GM21423 (cell line): ENCODE measurements at regions not wholly inside any gene's neighbourhood (a gene's known extent, or its start where the extent isn't known, plus 50 kb on each side); places are given as distances from the start of the nearest gene placed in this dataset.
A peak's percentile ranks its signal among the peaks of the same experiment; 100 is the strongest.
"Not testable (repeated sequence)": the region's sequence is repeated elsewhere in the genome, so short reads cannot be mapped to it uniquely, and the experiment has no call there.

ENCODE experiments used
- ATAC-seq: cut with Tn5 transposase; IDR thresholded peaks from one replicate; pipeline ENCODE4 v1.9.1; 2021; ENCODE audit warnings: mild to moderate bottlenecking, moderate library complexity; ENCODE audit not compliant: unreplicated experiment

- ATAC-seq: no peak
These were observed 315.7 kb downstream of the REEP3 start for GRCh38 chr10:63836666-63837442.

DNA sequence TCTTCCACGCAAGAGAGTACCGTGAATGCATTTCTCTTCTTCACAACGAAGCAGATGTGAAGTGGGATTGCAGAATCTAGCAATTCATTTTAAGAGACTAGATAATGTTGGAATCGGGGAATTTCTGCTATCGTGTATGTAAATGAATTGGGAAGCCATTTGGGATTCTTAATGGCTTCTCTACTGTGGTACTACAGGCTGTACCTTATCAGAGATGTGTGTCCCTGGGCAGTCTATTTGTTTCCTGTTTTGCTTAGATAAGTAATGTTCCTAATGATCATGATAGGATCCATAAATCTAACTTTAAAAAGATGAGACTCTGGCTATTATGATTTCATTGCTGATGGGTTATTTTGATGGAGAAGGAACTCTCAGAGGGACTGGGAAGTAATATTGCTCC is 320.6 kb downstream of the REEP3 start:
- no peak for ATAC-seq

DNA sequence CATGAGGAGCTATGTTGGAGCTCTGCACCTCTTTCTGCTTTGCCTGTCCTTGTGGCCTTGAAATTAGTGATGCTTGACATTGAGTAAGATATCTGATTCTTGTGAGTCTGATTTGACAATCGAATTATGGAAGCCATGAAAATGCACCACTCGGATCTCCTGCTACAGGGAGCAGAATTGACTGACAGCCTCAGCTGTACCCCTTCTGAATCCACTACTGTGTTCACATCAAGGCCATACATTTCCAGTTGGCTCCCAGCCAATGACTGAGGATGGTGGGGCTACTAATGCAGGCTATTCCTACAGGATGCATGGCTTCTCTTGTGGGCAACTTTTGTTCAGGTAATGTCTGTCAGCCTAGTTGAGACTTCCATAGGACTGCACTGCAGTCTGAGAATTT is 321.9 kb downstream of the REEP3 start:
- ATAC-seq: no peak

GRCh38 chr10:63848871-63849270 is 327.7 kb downstream of the REEP3 start:
- not testable (repeated sequence) for ATAC-seq

- ATAC-seq: no peak
These were observed 341.7 kb downstream of the REEP3 start for GRCh38 chr10:63862860-63863259.

GRCh38 chr10:63865210-63865609 is 344.0 kb downstream of the REEP3 start:
- no peak for ATAC-seq

GRCh38 chr10:63866075-63866746 is 345.0 kb downstream of the REEP3 start:
- peak; percentile 89 for ATAC-seq

- peak; percentile 62 for ATAC-seq
These were observed 345.5 kb downstream of the REEP3 start for GRCh38 chr10:63866747-63867140.

GRCh38 chr10:63878428-63878827 is 357.2 kb downstream of the REEP3 start:
- no peak for ATAC-seq

DNA sequence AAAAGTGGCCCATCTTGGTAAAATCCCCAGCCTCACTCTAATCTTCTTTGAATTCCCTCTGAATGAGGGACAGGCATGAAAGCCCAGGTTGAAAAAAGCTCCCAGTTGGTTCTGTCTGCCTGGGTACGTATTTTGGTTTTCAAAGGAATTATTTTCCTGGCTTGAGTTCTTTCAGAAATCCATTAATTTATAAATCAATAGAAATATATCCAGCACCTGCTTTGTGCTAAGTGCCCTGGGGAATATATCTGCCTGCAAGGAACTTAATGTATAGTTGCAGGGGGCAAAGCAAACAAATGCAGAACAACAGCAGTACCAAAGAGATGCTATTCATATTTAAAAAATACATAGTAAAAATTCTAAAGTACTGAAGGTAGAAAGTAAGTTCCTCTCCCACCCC is 362.7 kb downstream of the REEP3 start:
- ATAC-seq: no peak

DNA sequence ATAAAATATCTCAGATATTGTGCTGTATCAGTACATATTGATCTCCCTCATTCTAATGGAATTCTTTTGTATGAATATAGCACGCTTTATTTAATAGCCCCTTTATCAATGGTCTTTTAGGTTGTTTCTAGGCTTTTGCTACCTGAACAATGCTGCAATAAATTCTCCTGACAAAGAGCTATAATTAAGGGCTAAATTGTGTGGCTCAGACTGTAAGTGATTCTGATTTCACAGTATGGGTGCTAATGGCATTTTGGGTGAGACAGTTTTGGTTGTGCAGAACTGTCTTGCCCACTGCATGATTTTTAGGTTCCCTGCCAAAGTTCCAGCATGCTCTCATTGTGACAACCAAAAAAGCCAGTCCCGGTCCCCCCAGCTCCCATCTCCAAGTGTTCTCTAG is 363.2 kb downstream of the REEP3 start:
- no peak for ATAC-seq

DNA sequence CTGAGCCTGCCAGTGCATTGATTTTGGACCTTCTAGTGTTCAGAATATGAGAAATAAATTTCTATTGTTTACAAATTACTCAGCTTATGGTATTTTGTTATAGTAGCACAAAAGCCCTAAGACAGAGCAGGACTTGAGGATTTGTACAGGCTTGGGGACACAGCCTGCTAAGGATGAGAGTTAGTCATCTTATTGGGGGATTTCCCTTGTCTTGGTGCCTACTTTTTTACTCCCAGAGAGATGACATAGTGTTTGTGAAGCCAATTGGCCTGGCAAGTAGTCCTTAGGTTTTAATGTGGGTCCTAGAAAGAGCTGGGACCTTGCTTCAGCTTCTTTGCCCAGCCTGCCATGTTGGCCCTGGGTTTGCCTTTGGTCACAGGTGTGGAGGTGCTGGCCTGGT is 364.0 kb downstream of the REEP3 start:
- no peak for ATAC-seq

DNA sequence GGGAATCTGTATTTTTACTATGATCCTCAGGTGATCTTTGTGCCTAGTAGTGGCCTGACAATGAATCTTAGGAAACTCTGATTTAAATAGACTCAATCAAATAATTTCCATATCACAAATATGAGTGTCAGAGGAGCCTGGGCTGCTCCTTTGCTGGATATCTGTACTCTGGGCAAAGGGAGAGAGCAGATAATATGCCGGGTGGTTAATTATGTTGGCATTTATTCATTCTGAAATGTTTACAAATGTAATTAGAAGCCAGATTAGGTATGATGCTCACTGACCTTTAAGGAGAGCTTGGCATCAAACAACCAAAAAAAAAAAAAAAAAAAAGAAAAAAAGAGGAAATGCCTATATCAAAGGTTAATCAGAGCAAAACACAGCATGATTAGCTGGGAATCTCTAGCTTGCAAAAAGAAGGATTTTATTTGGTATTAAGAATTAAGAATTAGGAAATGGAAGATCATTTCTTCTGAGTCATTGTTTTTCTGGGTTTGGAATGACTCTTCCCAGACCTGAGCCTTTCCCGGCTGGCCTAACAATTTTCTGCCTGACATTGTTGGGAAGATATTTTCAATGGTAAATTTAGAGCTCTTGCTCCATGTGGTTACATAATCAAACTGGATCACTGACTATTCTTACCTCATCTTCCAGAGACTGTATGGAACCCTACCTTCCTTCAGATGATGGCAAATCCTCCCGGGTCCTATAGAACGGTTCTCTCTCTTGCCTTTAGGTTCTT is 365.3 kb downstream of the REEP3 start:
- no peak for ATAC-seq

DNA sequence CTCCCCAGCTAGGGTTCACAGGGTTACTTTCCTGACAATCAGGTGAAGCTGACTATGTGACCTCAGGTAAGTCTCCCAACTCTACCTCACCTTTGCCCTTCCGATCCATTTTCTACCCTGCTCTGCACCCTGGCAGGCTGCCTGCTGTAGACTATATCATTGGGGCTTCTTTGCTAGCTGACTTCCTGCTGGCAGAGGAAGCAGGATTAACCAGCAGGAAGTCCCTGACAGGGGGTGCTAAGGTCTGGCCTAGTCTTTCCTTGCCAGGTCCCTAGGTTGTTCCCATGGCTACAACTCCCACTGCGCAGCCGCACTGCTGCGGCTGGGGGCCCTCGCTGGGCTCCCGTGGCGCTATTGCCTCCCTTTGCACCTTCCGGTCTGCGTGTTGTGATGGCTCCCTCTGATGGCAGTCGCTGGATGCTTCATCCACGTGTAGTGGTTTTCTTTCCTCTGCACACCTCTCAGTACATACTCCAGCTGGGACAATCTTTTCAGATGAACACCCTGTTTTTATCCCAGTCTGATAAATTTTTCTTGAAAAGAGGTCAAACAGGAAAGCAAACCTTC is 365.9 kb downstream of the REEP3 start:
- no peak for ATAC-seq

DNA sequence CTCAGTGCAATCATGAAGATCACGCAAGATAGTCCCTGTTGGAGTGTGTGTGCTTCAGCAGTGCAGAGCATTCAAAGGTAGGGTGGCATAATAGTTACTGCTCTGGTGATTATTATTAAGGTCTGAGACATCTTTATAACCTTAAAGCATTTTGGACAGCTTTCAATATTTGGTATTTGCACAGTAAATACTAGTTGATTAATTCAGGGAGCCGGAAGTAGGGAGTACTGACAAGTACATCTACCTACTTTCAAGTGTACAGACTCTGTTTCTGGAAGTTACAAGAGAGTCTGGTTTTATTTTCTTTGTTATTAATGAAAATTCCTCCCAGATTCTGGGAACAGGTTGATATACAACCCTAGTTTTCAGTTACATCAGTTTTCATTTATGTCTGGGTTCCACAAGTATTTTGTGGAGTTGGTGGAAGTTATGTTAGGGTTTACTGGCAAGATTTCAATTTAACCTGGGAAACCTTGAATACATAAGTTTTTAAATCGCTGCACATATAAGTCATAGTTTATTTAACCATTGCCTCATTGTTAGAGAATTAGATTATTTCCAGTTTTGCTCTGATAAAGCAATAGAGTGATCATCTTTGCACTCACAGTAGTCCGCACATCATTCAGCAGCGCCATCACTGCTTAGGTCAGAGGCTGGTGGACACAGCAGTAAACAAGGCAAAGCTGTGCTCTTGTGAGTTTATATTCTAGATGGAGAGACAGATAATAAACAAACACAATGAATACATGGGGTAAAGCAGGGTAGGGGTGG is 366.6 kb downstream of the REEP3 start:
- ATAC-seq: no peak

- no peak for ATAC-seq
These were observed 368.6 kb downstream of the REEP3 start for GRCh38 chr10:63889803-63890202.

DNA sequence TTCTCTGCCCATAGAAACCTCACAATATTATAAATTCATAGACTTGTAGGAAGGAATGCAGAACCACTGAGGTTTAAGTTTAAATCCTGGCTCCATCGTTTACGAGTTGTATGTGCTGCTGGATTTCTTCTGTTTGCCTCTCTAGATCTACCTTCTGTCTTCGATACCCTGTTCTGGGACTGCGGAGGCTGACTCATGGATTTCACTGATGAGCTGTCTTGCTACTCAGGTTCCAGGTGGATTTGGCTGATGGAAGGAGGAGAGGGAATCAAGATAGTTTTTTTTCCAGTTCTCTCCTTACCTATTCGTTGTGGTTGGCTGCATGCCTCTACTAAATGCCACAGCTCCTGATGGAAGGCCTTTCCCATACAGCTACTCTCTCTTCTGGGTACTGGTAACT is 375.8 kb downstream of the REEP3 start:
- no peak for ATAC-seq

- ATAC-seq: no peak
These were observed 378.6 kb downstream of the REEP3 start for GRCh38 chr10:63899673-63900300.

GRCh38 chr10:63901228-63901627 is 380.0 kb downstream of the REEP3 start:
- ATAC-seq: no peak

DNA sequence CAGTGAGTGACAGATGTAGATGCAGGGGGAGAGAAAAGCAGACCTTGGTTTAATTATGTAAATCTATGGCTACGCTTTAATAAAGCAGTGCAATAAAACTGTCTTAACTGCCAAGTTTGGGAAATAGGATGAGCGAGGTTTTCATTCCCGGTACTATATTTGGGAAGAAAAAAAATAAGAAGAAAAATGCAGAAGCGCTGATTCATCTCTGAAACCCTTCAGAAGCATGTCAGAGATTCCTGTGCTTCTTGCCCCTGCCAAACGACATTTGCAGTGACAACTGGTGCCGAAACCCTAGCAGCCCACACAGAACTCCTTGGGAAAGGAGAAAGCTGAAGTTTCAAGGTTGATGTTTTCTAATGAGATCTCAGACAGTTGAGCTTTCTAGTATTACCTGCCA is 380.7 kb downstream of the REEP3 start:
- ATAC-seq: no peak
